H9 (cell line): ENCODE measurements at regions not wholly inside any gene's neighbourhood (a gene's known extent, or its start where the extent isn't known, plus 50 kb on each side); places are given as distances from the start of the nearest gene placed in this dataset.

Experiments used
- DNase-seq: peaks from one replicate; pipeline ENCODE4 v3.0.0-alpha.2; 2017
- H2AFZ ChIP-seq: one replicate; pipeline ENCODE4 v1.6.1; 2013; ENCODE audit warnings: mild to moderate bottlenecking, low read length, control low read depth, moderate library complexity
- H2AK5ac ChIP-seq: 2 replicates; pipeline ENCODE4 v1.6.1; 2013; ENCODE audit warnings: low read length, control low read depth, mixed read lengths; ENCODE audit not compliant: insufficient read length
- H2BK120ac ChIP-seq: one replicate; pipeline ENCODE4 v1.6.1; 2013; ENCODE audit warnings: low read depth, mild to moderate bottlenecking, low read length, control low read depth, inconsistent platforms; ENCODE audit not compliant: poor library complexity, severe bottlenecking
- H2BK12ac ChIP-seq: 2 replicates; pipeline ENCODE4 v1.6.1; 2013; ENCODE audit warnings: low read length, control low read depth, mixed read lengths, low read depth; ENCODE audit not compliant: insufficient read length
- H2BK15ac ChIP-seq: 2 replicates; pipeline ENCODE4 v1.6.1; 2013; ENCODE audit warnings: low read depth, low read length, control low read depth
- H2BK20ac ChIP-seq: one replicate; pipeline ENCODE4 v1.6.1; 2013; ENCODE audit warnings: low read depth, mild to moderate bottlenecking, low read length, control low read depth, inconsistent platforms; ENCODE audit not compliant: poor library complexity, severe bottlenecking
- H2BK5ac ChIP-seq: 2 replicates; pipeline ENCODE4 v1.6.1; 2013; ENCODE audit warnings: low read length, control low read depth, mixed read lengths; ENCODE audit not compliant: insufficient read length
- H3K14ac ChIP-seq: 2 replicates; pipeline ENCODE4 v1.6.1; 2013; ENCODE audit warnings: low read length, control low read depth; ENCODE audit not compliant: insufficient read depth
- H3K18ac ChIP-seq: 2 replicates; pipeline ENCODE4 v1.6.1; 2013; ENCODE audit warnings: low read depth, mild to moderate bottlenecking, mixed read lengths, low read length, control low read depth; ENCODE audit not compliant: insufficient read length
- H3K23ac ChIP-seq: 2 replicates; pipeline ENCODE4 v1.6.1; 2013; ENCODE audit warnings: low read length, control low read depth, mixed read lengths, low read depth; ENCODE audit not compliant: insufficient read length
- H3K23me2 ChIP-seq: 2 replicates; pipeline ENCODE4 v1.6.1; 2013; ENCODE audit warnings: low read depth, mild to moderate bottlenecking, mixed read lengths, low read length, control low read depth; ENCODE audit not compliant: insufficient read length, poor library complexity, severe bottlenecking
- H3K27ac ChIP-seq: 2 replicates; pipeline ENCODE4 v1.5.1; 2013; ENCODE audit warnings: low read length, control low read depth, mixed read lengths, low read depth; ENCODE audit not compliant: insufficient read length
- H3K27me3 ChIP-seq: 2 replicates; pipeline ENCODE4 v1.6.1; 2013; ENCODE audit warnings: low read length, control low read depth, inconsistent platforms; ENCODE audit not compliant: insufficient read depth
- H3K4ac ChIP-seq: 2 replicates; pipeline ENCODE4 v1.6.1; 2013; ENCODE audit warnings: low read depth, mild to moderate bottlenecking, control low read depth, inconsistent platforms, low read length, moderate library complexity
- H3K4me1 ChIP-seq: 2 replicates; pipeline ENCODE4 v1.6.1; 2013; ENCODE audit warnings: low read length, control low read depth, inconsistent platforms; ENCODE audit not compliant: insufficient read depth
- H3K4me2 ChIP-seq: 2 replicates; pipeline ENCODE4 v1.6.1; 2013; ENCODE audit warnings: low read length, control low read depth, mixed read lengths; ENCODE audit not compliant: insufficient read length, insufficient read depth
- H3K56ac ChIP-seq: 2 replicates; pipeline ENCODE4 v1.6.1; 2013; ENCODE audit warnings: low read depth, mild to moderate bottlenecking, mixed read lengths, low read length, control low read depth; ENCODE audit not compliant: insufficient read length
- H3K79me1 ChIP-seq: 2 replicates; pipeline ENCODE4 v1.6.1; 2013; ENCODE audit warnings: low read depth, mild to moderate bottlenecking, moderate library complexity, low read length, control low read depth, inconsistent platforms; ENCODE audit not compliant: insufficient read depth, poor library complexity, severe bottlenecking
- H3K79me2 ChIP-seq: 2 replicates; pipeline ENCODE4 v1.6.1; 2013; ENCODE audit warnings: low read length, control low read depth, inconsistent platforms; ENCODE audit not compliant: insufficient read depth
- H3K9ac ChIP-seq: 2 replicates; pipeline ENCODE4 v1.6.1; 2013; ENCODE audit warnings: low read length, control low read depth, mixed read lengths; ENCODE audit not compliant: insufficient read length; ENCODE audit errors: extremely low read depth
- H3K9me3 ChIP-seq: one replicate; pipeline ENCODE4 v1.6.1; 2013; ENCODE audit warnings: low read depth, low read length, inconsistent platforms; ENCODE audit not compliant: control insufficient read depth
- H3T11ph ChIP-seq: one replicate; pipeline ENCODE4 v1.6.1; 2013; ENCODE audit warnings: mild to moderate bottlenecking, low read length, control low read depth, inconsistent platforms
- H4K20me1 ChIP-seq: one replicate; pipeline ENCODE4 v1.6.1; 2013; ENCODE audit not compliant: control insufficient read depth, insufficient read length, insufficient read depth
- H4K5ac ChIP-seq: 2 replicates; pipeline ENCODE4 v1.6.1; 2013; ENCODE audit warnings: low read depth, mild to moderate bottlenecking, mixed read lengths, low read length, control low read depth; ENCODE audit not compliant: insufficient read length
- H4K8ac ChIP-seq: replicated peaks from 2 replicates; pipeline ENCODE4 v1.6.1; 2013; ENCODE audit warnings: low read length, control low read depth, mixed read lengths, low read depth; ENCODE audit not compliant: insufficient read length
- H4K91ac ChIP-seq: 2 replicates; pipeline ENCODE4 v1.6.1; 2013; ENCODE audit warnings: low read depth, mild to moderate bottlenecking, moderate library complexity, mixed read lengths, low read length, control low read depth; ENCODE audit not compliant: insufficient read length
- H3K27ac Mint-ChIP-seq, 3 experiments: 2 replicates in 2 of 3; 3 replicates in 1 of 3; pipeline ENCODE4 v1.8.0; 2020 to 2021; ENCODE audit warnings: mixed read lengths in 3 of 3, mild to moderate bottlenecking in 1 of 3, moderate library complexity in 1 of 3
- H3K27me3 Mint-ChIP-seq: 2 replicates; pipeline ENCODE4 v1.8.0; 2021; ENCODE audit warnings: low read depth, mild to moderate bottlenecking, moderate library complexity, mixed read lengths
- H3K36me3 Mint-ChIP-seq, 3 experiments: 2 replicates in 2 of 3; 3 replicates in 1 of 3; pipeline ENCODE4 v1.8.0; 2020 to 2021; ENCODE audit warnings: low read depth in 3 of 3, mixed read lengths in 3 of 3; ENCODE audit not compliant: insufficient read depth in 1 of 3
- H3K4me1 Mint-ChIP-seq, 2 experiments: 2 replicates each; pipeline ENCODE4 v1.8.0; 2020; ENCODE audit warnings: mixed read lengths in 2 of 2
- H3K4me3 Mint-ChIP-seq, 2 experiments: 2 replicates in 1 of 2; 3 replicates in 1 of 2; pipeline ENCODE4 v1.8.0; 2020 to 2021; ENCODE audit warnings: mild to moderate bottlenecking in 2 of 2, mixed read lengths in 2 of 2, moderate library complexity in 1 of 2
- H3K9me3 Mint-ChIP-seq, 2 experiments: 2 replicates in 1 of 2; 3 replicates in 1 of 2; pipeline ENCODE4 v1.8.0; 2020; ENCODE audit warnings: mild to moderate bottlenecking in 2 of 2, mixed read lengths in 2 of 2, moderate library complexity in 1 of 2
- CTCF ChIP-seq: fragments of 200-600 bp; sonication (generic); conservative IDR thresholded peaks from 3 replicates; pipeline ENCODE4 v1.8.0; 2021; ENCODE audit warnings: antibody characterized with exemption, mild to moderate bottlenecking
- WGBS: extraction: QIAGEN DNeasy Blood & Tissue Kit; methylation state at CpG from one replicate; pipeline ENCODE4 v1.1.7; 2013; ENCODE audit warnings: missing lambda C conversion rate, low lambda C conversion rate, mixed read lengths; ENCODE audit not compliant: insufficient read length; ENCODE audit errors: extremely low coverage; 5-methylcytosine and 5-hydroxymethylcytosine counted together

- TF ChIP-seq CTCF: no peak
- H2BK15ac ChIP-seq: no peak overlapping the region
- no CpG with 5 or more reads among the region's 3 CpGs for whole genome bisulfite sequencing
Measured at GRCh38 chr7:28280516-28280915, 99.9 kb upstream of the JAZF1 start.

More at GRCh38 chr7:28280516-28280915, 99.9 kb upstream of the JAZF1 start:
- Histone ChIP-seq H3K18ac (no peak overlapping the region), H3K27me3 (no peaks in the 10 kb centered on the region), H3K4me2 (no peak overlapping the region), H3K79me2 (no peaks in the 10 kb centered on the region), H3K4ac (no peak overlapping the region), H2AK5ac (no peak overlapping the region), H3K9ac (no peak overlapping the region), H4K20me1 (no peaks in the 10 kb centered on the region), H2BK20ac (no peak overlapping the region), H3K27ac (no peak overlapping the region), H3T11ph (no peak overlapping the region), H3K4me1 (no peaks in the 10 kb centered on the region), H4K8ac (no peak overlapping the region), H2BK12ac (no peak overlapping the region), H3K23me2 (no peaks in the 10 kb centered on the region), H3K9me3 (no peaks in the 10 kb centered on the region), H4K5ac (no peak overlapping the region), H3K56ac (no peak overlapping the region), H3K79me1 (no peaks in the 10 kb centered on the region), H2BK5ac (no peak overlapping the region), H3K23ac (no peak overlapping the region), H4K91ac (no peak overlapping the region), H2BK120ac (no peak overlapping the region), H2AFZ (no peak overlapping the region), H3K14ac (no peak overlapping the region)
- no peak for DNase-seq
- H3K27me3 Mint-ChIP-seq: no peaks in the 10 kb centered on the region; the same call in 1 of the 2 replicates
- no peak overlapping the region for H3K4me3 Mint-ChIP-seq
- no peaks in the 10 kb centered on the region for H3K4me1 Mint-ChIP-seq
- no peaks in the 10 kb centered on the region; a peak in 1 of 7 replicates for H3K36me3 Mint-ChIP-seq
- no peak overlapping the region for H3K27ac Mint-ChIP-seq
- peaks cover 0 to 2% of the 10 kb centered on the region in 2 experiments; a peak in 1 of 5 replicates for H3K9me3 Mint-ChIP-seq
